ENCODE measurements at regions not wholly inside any gene's neighbourhood (a gene's known extent, or its start where the extent isn't known, plus 50 kb on each side); places are given as distances from the start of the nearest gene placed in this dataset.

- no peak for DNase-seq
- intact Hi-C loops (cut with DNase I), result loop anchor here in 1 of 2 donors (10.0 kb wide), 1 partner anchor 45 kb away; no protein-coding TSS in a partner anchor
- H3K27me3 ChIP-seq, result no peaks in the 10 kb centered on the region
- H3K27ac ChIP-seq, result no peak overlapping the region
- 94 to 95% (median 94%) methylated on average over 7 of the region's 7 CpGs for WGBS, 4 donors
- H3K4me3 ChIP-seq, result no peak overlapping the region
- TF ChIP-seq POLR2A (IDR thresholded peaks at IDR 0.05) (no peak), CTCF (IDR thresholded peaks at IDR 0.05) (no peak)
- peaks cover 15 to 17% of the 10 kb centered on the region in 2 donors for H3K4me1 ChIP-seq (replicated peaks in 1 of 2)
- no peaks in the 10 kb centered on the region for H3K9me3 ChIP-seq (replicated peaks in 1 of 3)
- H3K36me3 ChIP-seq (replicated peaks in 1 of 2), result no peaks in the 10 kb centered on the region
Observed at GRCh38 chr2:228549441-228550007, 368.0 kb upstream of the SPHKAP start.

GRCh38 chr2:228548230-228548629, 366.7 kb upstream of the SPHKAP start:
- WGBS, 4 donors, result 57 to 82% (median 67%) methylated on average over 1 of the region's 1 CpG
- DNase-seq, result no peak
- H3K4me3 ChIP-seq, result no peak overlapping the region
- intact Hi-C loops (cut with DNase I), result no loop called here
- peaks cover 18 to 22% of the 10 kb centered on the region in 2 donors for H3K4me1 ChIP-seq (replicated peaks in 1 of 2)
- TF ChIP-seq POLR2A (IDR thresholded peaks at IDR 0.05) (no peak), CTCF (IDR thresholded peaks at IDR 0.05) (no peak)
- H3K27me3 ChIP-seq, result no peaks in the 10 kb centered on the region
- H3K9me3 ChIP-seq (replicated peaks in 1 of 3), result no peaks in the 10 kb centered on the region
- H3K36me3 ChIP-seq (replicated peaks in 1 of 2), result no peaks in the 10 kb centered on the region
- H3K27ac ChIP-seq, result no peak overlapping the region

GRCh38 chr2:228545748-228546145, 364.3 kb upstream of the SPHKAP start:
- Histone ChIP-seq H3K36me3 (replicated peaks in 1 of 2) (no peaks in the 10 kb centered on the region), H3K9me3 (replicated peaks in 1 of 3) (no peaks in the 10 kb centered on the region), H3K27me3 (no peaks in the 10 kb centered on the region), H3K4me3 (no peak overlapping the region), H3K4me1 (replicated peaks in 1 of 2) (peaks cover 18 to 22% of the 10 kb centered on the region in 2 donors), H3K27ac (peak overlapping the region in 1 of 5 donors; percentile 30)
- TF ChIP-seq POLR2A (IDR thresholded peaks at IDR 0.05) (no peak), CTCF (IDR thresholded peaks at IDR 0.05) (no peak)
- no peak for DNase-seq
- 67 to 83% (median 75%) methylated on average over 1 to 2 of the region's 2 CpGs for WGBS, 4 donors
- intact Hi-C loops (cut with DNase I), result no loop called here

GRCh38 chr2:228545041-228545747, 363.7 kb upstream of the SPHKAP start:
- TF ChIP-seq POLR2A (IDR thresholded peaks at IDR 0.05), result no peak
- TF ChIP-seq CTCF (IDR thresholded peaks at IDR 0.05), result no peak
- Histone ChIP-seq H3K4me1 (replicated peaks in 1 of 2) (peaks cover 18 to 26% of the 10 kb centered on the region in 2 donors), H3K4me3 (peak overlapping the region in 1 of 4 donors; percentile 1), H3K27ac (peak overlapping the region in 1 of 5 donors; percentile 30), H3K9me3 (replicated peaks in 1 of 3) (no peaks in the 10 kb centered on the region), H3K36me3 (replicated peaks in 1 of 2) (no peaks in the 10 kb centered on the region), H3K27me3 (no peaks in the 10 kb centered on the region)
- DNase-seq, result no peak
- intact Hi-C loops (cut with DNase I), result no loop called here
- WGBS, 4 donors, result 57 to 69% (median 64%) methylated on average over 4 of the region's 4 CpGs
